Keratinocyte (primary cell): ENCODE measurements at regions not wholly inside any gene's neighbourhood (a gene's known extent, or its start where the extent isn't known, plus 50 kb on each side); places are given as distances from the start of the nearest gene placed in this dataset.

Experiments used
- DNase-seq: peaks from one replicate; pipeline ENCODE4 v3.0.0-alpha.2; 2011; ENCODE audit warnings: low read depth, missing footprints, low spot score
- FAIRE-seq: peaks from 2 replicates; lab custom pipeline; 2011; peaks lifted over from hg19 to GRCh38; lab: Jason Lieb, UNC
- H2AFZ ChIP-seq: 2 replicates; pipeline ENCODE4 v1.6.0; 2012; ENCODE audit warnings: low read length, control low read depth, inconsistent platforms; ENCODE audit not compliant: control insufficient read depth
- H3K27ac ChIP-seq: 2 replicates; pipeline ENCODE4 v1.5.1; 2011; ENCODE audit warnings: low read length; ENCODE audit not compliant: control insufficient read depth, insufficient read depth
- H3K27me3 ChIP-seq: 3 replicates; pipeline ENCODE4 v1.6.0; 2011; ENCODE audit warnings: low read length; ENCODE audit not compliant: control insufficient read depth, insufficient read depth; ENCODE audit errors: extremely low read depth
- H3K36me3 ChIP-seq, 2 experiments: 2 replicates in 1 of 2; 3 replicates in 1 of 2; pipeline ENCODE4 v1.5.1; 2011; ENCODE audit warnings: low read length in 2 of 2, mild to moderate bottlenecking in 1 of 2; ENCODE audit not compliant: control insufficient read depth in 2 of 2, insufficient read depth in 2 of 2; ENCODE audit errors: extremely low read depth in 1 of 2
- H3K4me1 ChIP-seq: 3 replicates; pipeline ENCODE4 v1.5.1; 2011; ENCODE audit warnings: low read length; ENCODE audit not compliant: control insufficient read depth, insufficient read depth; ENCODE audit errors: extremely low read depth
- H3K4me2 ChIP-seq: 3 replicates; pipeline ENCODE4 v1.6.0; 2011; ENCODE audit warnings: low read depth, low read length; ENCODE audit not compliant: control insufficient read depth, insufficient read depth; ENCODE audit errors: extremely low read depth
- H3K4me3 ChIP-seq, 3 experiments: fragments of 200-600 bp in 1 of 3; sonication (generic) in 1 of 3; 2 replicates in 2 of 3; 3 replicates in 1 of 3; pipeline ENCODE4 v1.5.1; 2011 to 2016; ENCODE audit warnings: low read length in 3 of 3, mild to moderate bottlenecking in 3 of 3, control low read depth in 2 of 3, inconsistent platforms in 1 of 3, low read depth in 1 of 3, mixed read lengths in 1 of 3, mixed run types in 1 of 3, moderate library complexity in 1 of 3; ENCODE audit not compliant: control insufficient read depth in 2 of 3, insufficient read depth in 2 of 3; ENCODE audit errors: extremely low read depth in 1 of 3
- H3K79me2 ChIP-seq: 2 replicates; pipeline ENCODE4 v1.6.0; 2012; ENCODE audit warnings: low read length; ENCODE audit not compliant: control insufficient read depth, insufficient read depth
- H3K9ac ChIP-seq: 3 replicates; pipeline ENCODE4 v1.6.0; 2011; ENCODE audit warnings: low read length; ENCODE audit not compliant: control insufficient read depth, insufficient read depth; ENCODE audit errors: extremely low read depth
- H3K9me1 ChIP-seq: 3 replicates; pipeline ENCODE4 v1.6.0; 2011; ENCODE audit warnings: low read length; ENCODE audit not compliant: control insufficient read depth, insufficient read depth; ENCODE audit errors: extremely low read depth
- H3K9me3 ChIP-seq: 2 replicates; pipeline ENCODE4 v1.5.1; 2012; ENCODE audit warnings: low read depth, low read length; ENCODE audit not compliant: control insufficient read depth
- H4K20me1 ChIP-seq: 3 replicates; pipeline ENCODE4 v1.6.0; 2011; ENCODE audit warnings: low read length; ENCODE audit not compliant: control insufficient read depth, insufficient read depth; ENCODE audit errors: extremely low read depth
- EZH2 ChIP-seq: IDR thresholded peaks from one replicate; pipeline ENCODE4 v1.6.1; 2012; ENCODE audit warnings: inconsistent platforms, mild to moderate bottlenecking, low read length, moderate library complexity
- dilution Hi-C: fragments of 300-500 bp; cut with MboI; formaldehyde crosslinking; loops from one replicate; pipeline ENCODE4 v1.7.0; 2020; ENCODE audit warnings: low sequenced_read_pairs; ENCODE audit not compliant: extremely low pct_ligation_motif_present
- TF ChIP-seq, protein P1 (sequence below), 3 experiments: IDR thresholded peaks in 1 of 3; conservative IDR thresholded peaks in 1 of 3; optimal IDR thresholded peaks in 1 of 3; 2 replicates in 2 of 3; 3 replicates in 1 of 3; pipeline versions ENCODE3 to v1.5.1; 2011; ENCODE audit warnings: low read length in 3 of 3, mild to moderate bottlenecking in 3 of 3, moderate library complexity in 2 of 3, control low read depth in 1 of 3, inconsistent platforms in 1 of 3; ENCODE audit not compliant: insufficient read depth in 2 of 3; ENCODE audit errors: extremely low read depth in 1 of 3

DNA sequence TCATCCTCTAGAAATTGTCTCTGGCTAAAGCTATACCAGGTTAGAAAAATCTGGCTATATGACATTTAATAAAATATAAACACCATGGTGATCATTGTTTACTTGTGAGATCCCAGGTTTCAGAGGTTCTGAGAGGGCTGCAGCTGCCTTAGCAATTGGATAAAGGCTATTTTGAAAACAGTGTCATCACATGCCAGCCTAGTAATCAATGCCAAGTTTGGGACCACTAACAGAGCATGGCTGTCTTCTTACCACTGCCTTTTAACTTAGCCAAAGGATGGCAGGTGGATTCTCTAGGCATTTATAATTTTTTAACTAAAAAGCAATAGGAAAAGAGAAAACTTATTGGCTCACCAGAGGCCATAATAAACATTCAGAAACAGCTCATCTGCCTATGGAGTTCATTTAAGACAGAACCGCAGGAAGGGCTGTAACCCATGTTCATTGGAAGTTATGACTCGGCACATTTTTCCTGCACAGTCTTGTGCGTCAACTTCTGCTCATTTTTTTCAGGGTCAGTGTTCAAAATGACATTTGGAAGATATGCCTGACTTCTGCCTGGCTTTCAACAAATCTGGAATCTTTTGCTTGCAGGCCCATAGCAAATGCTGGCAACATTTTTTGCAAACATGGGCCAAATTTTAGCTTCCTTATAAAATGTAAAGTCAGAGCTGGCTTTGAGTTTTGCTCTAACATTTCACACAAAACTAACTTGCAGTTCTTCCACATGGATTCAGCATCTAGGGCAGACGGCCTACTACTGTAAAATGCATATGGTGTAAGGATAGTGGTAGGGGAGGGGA, 476.0 kb upstream of the TBL1XR1 start:
- Histone ChIP-seq H3K36me3 (no peaks in the 10 kb centered on the region), H4K20me1 (no peaks in the 10 kb centered on the region), H3K4me2 (no peak overlapping the region), H3K4me3 (no peak overlapping the region), H3K27me3 (no peaks in the 10 kb centered on the region), H2AFZ (no peak overlapping the region), H3K27ac (no peak overlapping the region), H3K9me1 (no peaks in the 10 kb centered on the region), H3K9me3 (no peaks in the 10 kb centered on the region), H3K79me2 (no peaks in the 10 kb centered on the region), H3K4me1 (peaks cover 4% of the 10 kb centered on the region), H3K9ac (no peak overlapping the region)
- dilution Hi-C loops = no loop called here
- DNase-seq = no peak
- TF ChIP-seq, protein P1, sequence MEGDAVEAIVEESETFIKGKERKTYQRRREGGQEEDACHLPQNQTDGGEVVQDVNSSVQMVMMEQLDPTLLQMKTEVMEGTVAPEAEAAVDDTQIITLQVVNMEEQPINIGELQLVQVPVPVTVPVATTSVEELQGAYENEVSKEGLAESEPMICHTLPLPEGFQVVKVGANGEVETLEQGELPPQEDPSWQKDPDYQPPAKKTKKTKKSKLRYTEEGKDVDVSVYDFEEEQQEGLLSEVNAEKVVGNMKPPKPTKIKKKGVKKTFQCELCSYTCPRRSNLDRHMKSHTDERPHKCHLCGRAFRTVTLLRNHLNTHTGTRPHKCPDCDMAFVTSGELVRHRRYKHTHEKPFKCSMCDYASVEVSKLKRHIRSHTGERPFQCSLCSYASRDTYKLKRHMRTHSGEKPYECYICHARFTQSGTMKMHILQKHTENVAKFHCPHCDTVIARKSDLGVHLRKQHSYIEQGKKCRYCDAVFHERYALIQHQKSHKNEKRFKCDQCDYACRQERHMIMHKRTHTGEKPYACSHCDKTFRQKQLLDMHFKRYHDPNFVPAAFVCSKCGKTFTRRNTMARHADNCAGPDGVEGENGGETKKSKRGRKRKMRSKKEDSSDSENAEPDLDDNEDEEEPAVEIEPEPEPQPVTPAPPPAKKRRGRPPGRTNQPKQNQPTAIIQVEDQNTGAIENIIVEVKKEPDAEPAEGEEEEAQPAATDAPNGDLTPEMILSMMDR (optimal IDR thresholded peaks at IDR 0.05 in 1 of 3, IDR thresholded peaks at IDR 0.05 in 1 of 3, conservative IDR thresholded peaks at IDR 0.05 in 1 of 3; ENCODE audit: extremely low read depth in 1 of 3, insufficient read depth in 2 of 3, low read length in 3 of 3) = no peak
- TF ChIP-seq EZH2 = no peak
- FAIRE-seq = peak; percentile 60

DNA sequence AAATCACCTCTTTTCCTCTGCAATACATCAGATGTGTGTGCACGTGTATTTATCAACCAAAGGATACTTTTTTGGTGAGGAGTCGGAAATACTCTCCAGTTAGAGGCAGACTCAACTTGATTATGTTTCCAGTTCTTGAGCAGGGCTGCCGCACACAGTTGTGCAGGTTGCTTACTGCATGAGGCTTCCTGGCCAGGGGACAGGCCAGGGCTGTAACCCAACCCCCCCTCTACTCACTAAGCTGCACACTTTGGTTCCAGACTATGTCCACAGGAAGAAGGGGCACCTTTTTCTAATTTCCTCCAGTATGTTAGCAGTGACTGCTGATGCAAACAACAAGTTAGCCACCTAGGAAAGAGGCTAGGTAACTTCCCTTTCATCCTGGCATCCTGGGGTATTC, 476.9 kb upstream of the TBL1XR1 start:
- Histone ChIP-seq H3K27me3 (no peaks in the 10 kb centered on the region), H3K79me2 (no peaks in the 10 kb centered on the region), H2AFZ (no peak overlapping the region), H3K4me3 (no peak overlapping the region), H3K27ac (no peak overlapping the region), H3K9me1 (no peaks in the 10 kb centered on the region), H3K4me2 (no peak overlapping the region), H3K36me3 (no peaks in the 10 kb centered on the region), H3K4me1 (peaks cover 4% of the 10 kb centered on the region), H3K9ac (no peak overlapping the region), H4K20me1 (no peaks in the 10 kb centered on the region), H3K9me3 (no peaks in the 10 kb centered on the region)
- TF ChIP-seq EZH2 = no peak
- TF ChIP-seq, protein P1 (optimal IDR thresholded peaks at IDR 0.05 in 1 of 3, IDR thresholded peaks at IDR 0.05 in 1 of 3, conservative IDR thresholded peaks at IDR 0.05 in 1 of 3; ENCODE audit: extremely low read depth in 1 of 3, insufficient read depth in 2 of 3, low read length in 3 of 3) = no peak
- dilution Hi-C loops = no loop called here
- DNase-seq (no peak), FAIRE-seq (no peak)
